GDM1 (cell line): ENCODE measurements at regions not wholly inside any gene's neighbourhood (a gene's known extent, or its start where the extent isn't known, plus 50 kb on each side); places are given as distances from the start of the nearest gene placed in this dataset.

Experiments
- DNase-seq: peaks from one replicate; lab custom pipeline; 2025; lab: John Stamatoyannopoulos, UW

- no peak for DNase-seq
Measured at GRCh38 chr3:106616556-106616955, 747.7 kb upstream of the CBLB start.

- DNase-seq, result no peak
Measured at GRCh38 chr3:106617276-106617675, 748.5 kb upstream of the CBLB start.

GRCh38 chr3:106620646-106621045, 751.8 kb upstream of the CBLB start:
- no peak for DNase-seq

GRCh38 chr3:106624154-106624553, 753.1 kb upstream of the CCDC54 start:
- no peak for DNase-seq

GRCh38 chr3:106628407-106628806, 748.8 kb upstream of the CCDC54 start:
- peak; percentile 31 for DNase-seq

GRCh38 chr3:106629215-106629832, 747.9 kb upstream of the CCDC54 start:
- no peak for DNase-seq

- DNase-seq, result no peak
Measured at GRCh38 chr3:106631373-106632108, 745.7 kb upstream of the CCDC54 start.

GRCh38 chr3:106635271-106635670, 742.0 kb upstream of the CCDC54 start:
- no peak for DNase-seq

- DNase-seq, result no peak
Measured at GRCh38 chr3:106635826-106636225, 741.4 kb upstream of the CCDC54 start.

GRCh38 chr3:106640353-106640752, 736.9 kb upstream of the CCDC54 start:
- DNase-seq, result no peak

- no peak for DNase-seq
Measured at GRCh38 chr3:106642161-106642560, 735.1 kb upstream of the CCDC54 start.

- DNase-seq, result no peak
Measured at GRCh38 chr3:106643684-106644161, 733.5 kb upstream of the CCDC54 start.

- DNase-seq, result no peak
Measured at GRCh38 chr3:106673926-106674569, 703.2 kb upstream of the CCDC54 start.

GRCh38 chr3:106675451-106675850, 701.8 kb upstream of the CCDC54 start:
- no peak for DNase-seq

GRCh38 chr3:106678657-106679390, 698.4 kb upstream of the CCDC54 start:
- DNase-seq, result no peak

GRCh38 chr3:106683953-106684620, 693.2 kb upstream of the CCDC54 start:
- DNase-seq, result no peak

GRCh38 chr3:106685745-106686144, 691.5 kb upstream of the CCDC54 start:
- DNase-seq, result no peak

- no peak for DNase-seq
Measured at GRCh38 chr3:106687905-106688304, 689.3 kb upstream of the CCDC54 start.

- no peak for DNase-seq
Measured at GRCh38 chr3:106688464-106688863, 688.8 kb upstream of the CCDC54 start.

GRCh38 chr3:106691476-106691875, 685.8 kb upstream of the CCDC54 start:
- DNase-seq, result no peak

GRCh38 chr3:106692624-106693023, 684.6 kb upstream of the CCDC54 start:
- no peak for DNase-seq

- DNase-seq, result no peak
Measured at GRCh38 chr3:106699122-106699521, 678.1 kb upstream of the CCDC54 start.
